ENCODE measurements at regions not wholly inside any gene's neighbourhood (a gene's known extent, or its start where the extent isn't known, plus 50 kb on each side); places are given as distances from the start of the nearest gene placed in this dataset.

DNA sequence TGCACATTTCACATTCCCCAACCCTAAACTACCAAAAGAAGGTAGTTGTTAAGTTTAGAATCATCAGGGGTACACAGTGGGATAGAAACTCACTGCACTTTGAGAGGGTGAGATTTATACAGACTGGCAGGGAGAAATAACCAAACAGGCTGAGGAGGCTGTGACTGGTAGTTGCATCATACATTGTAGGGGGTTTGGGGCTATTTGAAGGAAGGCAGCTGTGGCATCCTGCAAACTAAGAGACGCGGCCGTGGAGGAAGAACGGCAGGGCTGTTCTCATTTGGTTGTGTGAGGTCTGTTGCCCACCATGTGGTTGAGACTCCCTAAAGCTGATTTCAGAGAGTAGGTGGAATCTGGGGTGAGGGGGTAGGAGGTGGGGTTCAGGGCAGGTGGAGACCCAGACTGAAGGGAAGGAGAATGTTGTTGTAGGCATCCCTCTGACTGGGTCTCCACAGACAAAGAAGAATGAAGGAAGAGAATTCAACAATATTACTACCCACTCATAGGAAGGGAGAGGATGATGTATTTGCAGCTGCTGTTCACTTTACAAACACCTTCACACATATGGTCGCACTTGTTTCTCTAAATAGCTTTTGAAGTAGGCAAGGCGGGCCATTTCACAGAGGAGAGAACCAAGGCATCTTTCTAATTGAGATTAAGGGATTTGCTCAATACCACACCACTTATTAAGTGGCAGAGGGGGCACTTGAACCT lies 170.9 kb upstream of the SIX2 start:
- Histone ChIP-seq H3K9me3 (ENCODE audit: insufficient read depth, low read depth, low read length) (no peaks in the 10 kb centered on the region), H3K27me3 (ENCODE audit: insufficient read depth, low read length) (no peaks in the 10 kb centered on the region), H3K9ac (ENCODE audit: low read depth, low read length) (no peak overlapping the region), H3K4me1 (ENCODE audit: insufficient read depth, low read length) (peaks cover 3% of the 10 kb centered on the region; the same call in 1 of the 2 replicates), H3K27ac (ENCODE audit: low read length) (no peak overlapping the region), H3K4me3 (ENCODE audit: low read length) (no peak overlapping the region), H3K36me3 (ENCODE audit: insufficient read depth, low read depth, low read length) (no peaks in the 10 kb centered on the region)

DNA sequence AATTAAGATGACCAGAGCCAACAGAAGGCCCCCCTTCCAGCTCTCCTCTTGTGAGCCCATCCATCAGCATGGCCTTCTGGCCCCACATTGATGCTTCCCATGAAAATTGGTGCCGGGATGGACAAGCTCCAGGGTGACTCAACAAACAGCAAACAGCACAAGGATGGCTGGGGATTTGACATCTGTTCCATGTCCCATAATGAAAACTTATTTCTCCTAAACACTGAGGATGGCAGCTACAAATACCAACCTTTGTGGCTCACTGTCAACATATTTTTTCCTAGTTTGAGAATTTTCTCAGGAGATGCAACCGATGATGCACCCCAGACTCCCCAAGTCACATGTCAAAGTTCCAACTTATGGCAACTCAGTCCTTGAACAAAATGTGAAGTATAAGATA lies 169.6 kb upstream of the SIX2 start:
- no peak overlapping the region for H3K4me3 ChIP-seq (ENCODE audit: low read length)
- H3K9me3 ChIP-seq (ENCODE audit: insufficient read depth, low read depth, low read length), result no peaks in the 10 kb centered on the region
- H3K27me3 ChIP-seq (ENCODE audit: insufficient read depth, low read length), result peaks cover 11% of the 10 kb centered on the region
- H3K9ac ChIP-seq (ENCODE audit: low read depth, low read length), result no peak overlapping the region
- peaks cover 3% of the 10 kb centered on the region; the same call in 1 of the 2 replicates for H3K4me1 ChIP-seq (ENCODE audit: insufficient read depth, low read length)
- H3K36me3 ChIP-seq (ENCODE audit: insufficient read depth, low read depth, low read length), result no peaks in the 10 kb centered on the region
- no peak overlapping the region for H3K27ac ChIP-seq (ENCODE audit: low read length)

DNA sequence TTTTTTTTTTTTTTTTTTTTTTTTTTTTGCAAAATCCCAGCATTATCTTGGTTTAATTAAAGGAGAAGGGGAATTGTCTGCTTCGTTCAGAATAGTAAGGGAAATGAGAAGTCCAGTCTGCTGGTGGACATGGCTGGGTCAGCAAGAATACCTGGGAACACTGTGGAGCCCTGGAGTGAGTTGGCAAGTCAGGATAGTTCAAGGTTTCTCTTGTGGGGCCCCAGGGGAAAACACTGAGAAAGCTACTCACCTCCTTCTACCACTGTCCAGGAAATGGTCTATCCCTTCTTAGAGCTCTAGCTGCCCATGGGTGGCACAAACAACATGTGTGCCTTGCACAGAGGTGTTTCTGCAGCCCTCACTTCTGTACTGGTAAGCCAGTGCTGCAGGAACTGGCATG lies 169.1 kb upstream of the SIX2 start:
- Histone ChIP-seq H3K4me1 (ENCODE audit: insufficient read depth, low read length) (peaks cover 3% of the 10 kb centered on the region; the same call in 1 of the 2 replicates), H3K36me3 (ENCODE audit: insufficient read depth, low read depth, low read length) (no peaks in the 10 kb centered on the region), H3K9ac (ENCODE audit: low read depth, low read length) (no peak overlapping the region), H3K27me3 (ENCODE audit: insufficient read depth, low read length) (peaks cover 16% of the 10 kb centered on the region), H3K27ac (ENCODE audit: low read length) (no peak overlapping the region), H3K9me3 (ENCODE audit: insufficient read depth, low read depth, low read length) (no peaks in the 10 kb centered on the region), H3K4me3 (ENCODE audit: low read length) (no peak overlapping the region)

- peaks cover 3% of the 10 kb centered on the region; the same call in 1 of the 2 replicates for H3K4me1 ChIP-seq (ENCODE audit: insufficient read depth, low read length)
- H3K27me3 ChIP-seq (ENCODE audit: insufficient read depth, low read length), result peaks cover 21% of the 10 kb centered on the region
- no peak overlapping the region for H3K4me3 ChIP-seq (ENCODE audit: low read length)
- no peak overlapping the region for H3K9ac ChIP-seq (ENCODE audit: low read depth, low read length)
- no peaks in the 10 kb centered on the region for H3K9me3 ChIP-seq (ENCODE audit: insufficient read depth, low read depth, low read length)
- H3K36me3 ChIP-seq (ENCODE audit: insufficient read depth, low read depth, low read length), result no peaks in the 10 kb centered on the region
- H3K27ac ChIP-seq (ENCODE audit: low read length), result no peak overlapping the region
Observed at GRCh38 chr2:45177870-45178269, 168.6 kb upstream of the SIX2 start.

DNA sequence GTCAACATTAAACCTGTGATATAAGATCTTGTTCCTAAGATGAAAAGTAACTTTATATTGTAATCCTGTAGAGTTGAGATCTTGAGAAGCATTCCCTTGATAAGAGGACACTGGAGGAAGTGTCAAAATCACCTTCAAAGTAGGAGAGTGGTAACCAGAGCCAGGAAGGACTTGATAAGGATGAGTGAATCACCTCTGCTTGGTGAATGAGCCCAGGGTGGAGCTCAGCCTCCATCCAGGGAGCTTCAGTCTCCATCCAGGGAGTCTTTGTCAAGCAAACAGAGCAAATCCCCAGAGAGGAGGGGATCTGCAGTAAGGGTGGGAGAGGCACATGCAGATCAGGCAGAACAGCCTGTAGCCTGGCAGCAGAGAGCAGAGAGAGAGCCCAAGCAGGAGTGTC lies 167.1 kb upstream of the SIX2 start:
- H3K36me3 ChIP-seq (ENCODE audit: insufficient read depth, low read depth, low read length), result no peaks in the 10 kb centered on the region
- H3K27ac ChIP-seq (ENCODE audit: low read length), result no peak overlapping the region
- no peak overlapping the region for H3K4me3 ChIP-seq (ENCODE audit: low read length)
- H3K9ac ChIP-seq (ENCODE audit: low read depth, low read length), result no peak overlapping the region
- H3K27me3 ChIP-seq (ENCODE audit: insufficient read depth, low read length), result peaks cover 36% of the 10 kb centered on the region
- H3K4me1 ChIP-seq (ENCODE audit: insufficient read depth, low read length), result peaks cover 3% of the 10 kb centered on the region; the same call in 1 of the 2 replicates
- H3K9me3 ChIP-seq (ENCODE audit: insufficient read depth, low read depth, low read length), result no peaks in the 10 kb centered on the region

- Histone ChIP-seq H3K27me3 (ENCODE audit: insufficient read depth, low read length) (peaks cover 65% of the 10 kb centered on the region), H3K9ac (ENCODE audit: low read depth, low read length) (no peak overlapping the region), H3K9me3 (ENCODE audit: insufficient read depth, low read depth, low read length) (no peaks in the 10 kb centered on the region), H3K36me3 (ENCODE audit: insufficient read depth, low read depth, low read length) (no peaks in the 10 kb centered on the region), H3K27ac (ENCODE audit: low read length) (no peak overlapping the region), H3K4me1 (ENCODE audit: insufficient read depth, low read length) (peaks cover 7% of the 10 kb centered on the region), H3K4me3 (ENCODE audit: low read length) (no peak overlapping the region)
Observed at GRCh38 chr2:45173513-45173912, 164.3 kb upstream of the SIX2 start.

DNA sequence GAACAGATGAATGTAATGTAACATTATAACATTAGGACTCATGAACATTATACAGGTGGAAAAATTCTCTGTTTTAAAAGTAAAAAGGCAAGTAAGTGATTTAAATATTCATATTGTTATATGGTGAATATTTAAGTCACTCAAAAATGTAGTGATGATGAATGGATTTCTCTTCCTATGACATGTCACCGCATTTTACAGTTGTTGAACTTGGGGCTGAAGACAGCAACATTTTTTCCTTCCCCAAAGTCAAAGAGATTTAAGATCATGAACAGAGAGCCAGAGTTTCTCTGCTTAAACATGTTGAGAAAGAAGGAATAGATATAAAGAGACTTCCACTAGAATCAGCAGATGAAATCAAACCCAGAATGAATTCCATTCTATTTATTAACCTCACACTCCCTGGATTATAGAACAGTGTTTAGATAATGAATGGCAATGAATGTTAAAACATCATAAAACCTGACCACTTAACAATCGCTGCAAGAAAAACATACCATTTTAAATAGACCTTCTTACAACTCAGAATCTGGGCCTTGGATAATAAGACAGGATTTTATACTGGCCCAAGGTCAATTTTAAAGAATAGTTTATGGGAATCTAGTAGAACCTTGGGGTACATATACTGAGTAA lies 163.6 kb upstream of the SIX2 start:
- Histone ChIP-seq H3K4me1 (ENCODE audit: insufficient read depth, low read length) (peaks cover 12% of the 10 kb centered on the region), H3K4me3 (ENCODE audit: low read length) (no peak overlapping the region), H3K27ac (ENCODE audit: low read length) (no peak overlapping the region), H3K9me3 (ENCODE audit: insufficient read depth, low read depth, low read length) (no peaks in the 10 kb centered on the region), H3K9ac (ENCODE audit: low read depth, low read length) (no peak overlapping the region), H3K27me3 (ENCODE audit: insufficient read depth, low read length) (peaks cover 71% of the 10 kb centered on the region), H3K36me3 (ENCODE audit: insufficient read depth, low read depth, low read length) (no peaks in the 10 kb centered on the region)

GRCh38 chr2:45172142-45172541 lies 162.9 kb upstream of the SIX2 start:
- Histone ChIP-seq H3K4me1 (ENCODE audit: insufficient read depth, low read length) (peaks cover 12% of the 10 kb centered on the region), H3K36me3 (ENCODE audit: insufficient read depth, low read depth, low read length) (no peaks in the 10 kb centered on the region), H3K4me3 (ENCODE audit: low read length) (no peak overlapping the region), H3K9ac (ENCODE audit: low read depth, low read length) (no peak overlapping the region), H3K27me3 (ENCODE audit: insufficient read depth, low read length) (peaks cover 78% of the 10 kb centered on the region), H3K9me3 (ENCODE audit: insufficient read depth, low read depth, low read length) (no peaks in the 10 kb centered on the region), H3K27ac (ENCODE audit: low read length) (no peak overlapping the region)

DNA sequence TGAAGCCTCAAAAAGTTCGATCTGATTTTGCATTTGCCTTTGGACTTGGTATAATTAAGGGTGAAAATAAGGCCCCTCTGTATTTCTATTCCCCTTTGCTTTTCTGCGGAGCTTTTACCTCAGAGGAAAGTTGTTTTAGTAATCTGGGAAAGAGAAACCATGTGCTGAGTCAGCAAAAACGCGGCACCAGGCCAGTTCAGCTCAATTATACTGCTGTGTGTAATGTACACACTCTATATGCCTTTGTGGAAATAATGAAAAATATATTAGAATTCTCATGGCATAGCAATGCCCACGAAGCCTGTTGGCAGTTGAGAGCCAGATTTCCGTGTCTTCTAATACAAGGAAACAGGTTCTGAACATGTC lies 161.9 kb upstream of the SIX2 start:
- H3K9ac ChIP-seq (ENCODE audit: low read depth, low read length), result peak overlapping the region; percentile 26; the same call in 1 of the 2 replicates
- H3K4me3 ChIP-seq (ENCODE audit: low read length), result peak overlapping the region; percentile 69
- no peaks in the 10 kb centered on the region for H3K36me3 ChIP-seq (ENCODE audit: insufficient read depth, low read depth, low read length)
- peaks cover 89% of the 10 kb centered on the region for H3K27me3 ChIP-seq (ENCODE audit: insufficient read depth, low read length)
- H3K4me1 ChIP-seq (ENCODE audit: insufficient read depth, low read length), result peaks cover 12% of the 10 kb centered on the region
- H3K27ac ChIP-seq (ENCODE audit: low read length), result no peak overlapping the region
- H3K9me3 ChIP-seq (ENCODE audit: insufficient read depth, low read depth, low read length), result no peaks in the 10 kb centered on the region

GRCh38 chr2:45170191-45171135 lies 161.2 kb upstream of the SIX2 start:
- Histone ChIP-seq H3K9ac (ENCODE audit: low read depth, low read length) (peak overlapping the region; percentile 26; the same call in 1 of the 2 replicates), H3K27me3 (ENCODE audit: insufficient read depth, low read length) (peaks cover 95% of the 10 kb centered on the region), H3K4me1 (ENCODE audit: insufficient read depth, low read length) (peaks cover 12% of the 10 kb centered on the region), H3K9me3 (ENCODE audit: insufficient read depth, low read depth, low read length) (no peaks in the 10 kb centered on the region), H3K27ac (ENCODE audit: low read length) (no peak overlapping the region), H3K4me3 (ENCODE audit: low read length) (peak overlapping the region; percentile 69), H3K36me3 (ENCODE audit: insufficient read depth, low read depth, low read length) (no peaks in the 10 kb centered on the region)

GRCh38 chr2:45169339-45170190 lies 160.3 kb upstream of the SIX2 start:
- no peaks in the 10 kb centered on the region for H3K36me3 ChIP-seq (ENCODE audit: insufficient read depth, low read depth, low read length)
- no peak overlapping the region; the same call in 1 of the 2 replicates for H3K9ac ChIP-seq (ENCODE audit: low read depth, low read length)
- peak overlapping the region; percentile 69 for H3K4me3 ChIP-seq (ENCODE audit: low read length)
- H3K27ac ChIP-seq (ENCODE audit: low read length), result no peak overlapping the region
- H3K9me3 ChIP-seq (ENCODE audit: insufficient read depth, low read depth, low read length), result no peaks in the 10 kb centered on the region
- H3K27me3 ChIP-seq (ENCODE audit: insufficient read depth, low read length), result peaks cover 99% of the 10 kb centered on the region
- H3K4me1 ChIP-seq (ENCODE audit: insufficient read depth, low read length), result peaks cover 12% of the 10 kb centered on the region

Measured in iPS-20b (cell line).